RWPE1 (cell line): ENCODE measurements at regions not wholly inside any gene's neighbourhood (a gene's known extent, or its start where the extent isn't known, plus 50 kb on each side); places are given as distances from the start of the nearest gene placed in this dataset.

Experiments
- CTCF ChIA-PET: fragments of 350-600 bp; sonication (Branson Sonifier 250); formaldehyde crosslinking; extraction: SDS; loops from one replicate; lab custom pipeline; 2021; lab: Yijun Ruan, JAX
- POLR2A ChIA-PET: fragments of 400-600 bp; formaldehyde crosslinking; extraction: SDS; loops from one replicate; lab custom pipeline; 2020; ENCODE audit warnings: antibody characterized with exemption; ENCODE audit not compliant: low non-redundant PET; lab: Yijun Ruan, JAX
- DNase-seq: peaks from one replicate; pipeline ENCODE4 v3.0.0; 2012; ENCODE audit warnings: low spot score
- H3K27ac ChIP-seq: fragments of 450-650 bp; 2 replicates; pipeline ENCODE4 v1.5.1; 2017
- CTCF ChIP-seq: fragments of 450-650 bp; conservative IDR thresholded peaks from 2 replicates; pipeline ENCODE4 v1.5.1; 2017; ENCODE audit warnings: low read depth, mild to moderate bottlenecking

GRCh38 chr11:119830400-119830799 lies 101.4 kb upstream of the NECTIN1 start:
- no peak for TF ChIP-seq CTCF
- POLR2A ChIA-PET = no interaction called here
- no peak overlapping the region for H3K27ac ChIP-seq
- no peak for DNase-seq
- CTCF ChIA-PET = interaction anchor here (0.6 kb wide), 1 partner anchor 244 kb away, joined by 3 read pairs; no protein-coding TSS in a partner anchor

- no peak for DNase-seq
- ChIA-PET CTCF (interaction anchor here (0.6 kb wide), 1 partner anchor 77 kb away, joined by 4 read pairs; no protein-coding TSS in a partner anchor), POLR2A (no interaction called here)
- H3K27ac ChIP-seq = no peak overlapping the region
- no peak for TF ChIP-seq CTCF
These were observed 100.4 kb upstream of the NECTIN1 start for GRCh38 chr11:119829402-119829801.

- DNase-seq = no peak
- ChIA-PET POLR2A (no interaction called here), CTCF (no interaction called here)
- no peak overlapping the region for H3K27ac ChIP-seq
- TF ChIP-seq CTCF = no peak
These were observed 99.8 kb upstream of the NECTIN1 start for GRCh38 chr11:119828819-119829218.

- H3K27ac ChIP-seq = no peak overlapping the region
- DNase-seq = no peak
- POLR2A ChIA-PET = no interaction called here
- TF ChIP-seq CTCF = no peak
- CTCF ChIA-PET = no interaction called here
These were observed 99.0 kb upstream of the NECTIN1 start for GRCh38 chr11:119828006-119828405.

GRCh38 chr11:119827113-119827512 lies 98.1 kb upstream of the NECTIN1 start:
- DNase-seq = no peak
- TF ChIP-seq CTCF = no peak
- no peak overlapping the region for H3K27ac ChIP-seq
- CTCF ChIA-PET = no interaction called here
- POLR2A ChIA-PET = no interaction called here

GRCh38 chr11:119823077-119823476 lies 94.1 kb upstream of the NECTIN1 start:
- ChIA-PET POLR2A (no interaction called here), CTCF (no interaction called here)
- DNase-seq = no peak
- no peak overlapping the region for H3K27ac ChIP-seq
- no peak for TF ChIP-seq CTCF

GRCh38 chr11:119816660-119817059 lies 87.7 kb upstream of the NECTIN1 start:
- ChIA-PET POLR2A (no interaction called here), CTCF (no interaction called here)
- no peak overlapping the region for H3K27ac ChIP-seq
- no peak for TF ChIP-seq CTCF
- no peak for DNase-seq
